ENCODE measurements at regions not wholly inside any gene's neighbourhood (a gene's known extent, or its start where the extent isn't known, plus 50 kb on each side); places are given as distances from the start of the nearest gene placed in this dataset.

GRCh38 chr4:107182347-107182746 is 146.2 kb upstream of the DKK2 start:
- no peak overlapping the region for H3K9ac ChIP-seq (ENCODE audit: low read depth, low read length)
- no peaks in the 10 kb centered on the region for H3K4me1 ChIP-seq (ENCODE audit: control insufficient read depth, insufficient read depth, low read length)
- no peak overlapping the region for H3K4me3 ChIP-seq (ENCODE audit: low read depth, low read length)
- no peaks in the 10 kb centered on the region for H3K27me3 ChIP-seq (ENCODE audit: control insufficient read depth, insufficient read depth, low read length)
- no peak overlapping the region for H3K27ac ChIP-seq (ENCODE audit: low read depth, low read length)
- no peaks in the 10 kb centered on the region for H3K9me3 ChIP-seq (ENCODE audit: control insufficient read depth, insufficient read depth, low read length)
- H3K36me3 ChIP-seq (ENCODE audit: control insufficient read depth, insufficient read depth, low read length) = no peaks in the 10 kb centered on the region

DNA sequence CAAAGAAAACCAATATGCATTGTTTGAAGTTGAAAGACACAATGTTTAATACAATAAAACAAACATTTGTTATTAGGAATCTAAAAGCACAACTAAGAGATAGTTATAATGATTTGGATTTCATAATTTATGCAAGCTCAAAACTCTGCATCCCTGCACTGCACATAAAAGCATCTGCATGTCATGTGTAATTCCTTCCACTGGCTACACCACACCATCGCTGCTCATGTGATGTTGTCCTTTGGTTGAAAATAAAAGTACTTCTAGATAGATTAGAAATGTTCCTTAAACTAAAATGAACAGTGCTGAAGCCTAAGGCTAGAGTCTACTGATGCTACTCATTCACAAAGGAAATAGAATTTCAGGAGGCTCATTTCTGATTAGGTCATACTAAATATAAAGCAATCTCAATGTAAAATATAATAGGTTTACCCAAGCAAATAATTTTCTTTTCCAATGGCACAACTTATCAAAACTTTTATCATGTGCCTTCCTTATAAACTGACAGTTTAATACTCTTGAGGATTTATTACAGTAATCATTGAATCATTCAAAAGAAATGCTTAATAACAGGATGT is 130.8 kb upstream of the DKK2 start:
- Histone ChIP-seq H3K27me3 (ENCODE audit: control insufficient read depth, insufficient read depth, low read length) (no peaks in the 10 kb centered on the region), H3K36me3 (ENCODE audit: control insufficient read depth, insufficient read depth, low read length) (no peaks in the 10 kb centered on the region), H3K9me3 (ENCODE audit: control insufficient read depth, insufficient read depth, low read length) (0 out of 2 replicates have a peak, but pooled peaks cover 5% of the 10 kb centered on the region), H3K4me1 (ENCODE audit: control insufficient read depth, insufficient read depth, low read length) (no peaks in the 10 kb centered on the region), H3K27ac (ENCODE audit: low read depth, low read length) (no peak overlapping the region), H3K9ac (ENCODE audit: low read depth, low read length) (no peak overlapping the region), H3K4me3 (ENCODE audit: low read depth, low read length) (no peak overlapping the region)

GRCh38 chr4:107166181-107166580 is 130.1 kb upstream of the DKK2 start:
- Histone ChIP-seq H3K4me1 (ENCODE audit: control insufficient read depth, insufficient read depth, low read length) (no peaks in the 10 kb centered on the region), H3K9me3 (ENCODE audit: control insufficient read depth, insufficient read depth, low read length) (0 out of 2 replicates have a peak, but pooled peaks cover 5% of the 10 kb centered on the region), H3K27me3 (ENCODE audit: control insufficient read depth, insufficient read depth, low read length) (no peaks in the 10 kb centered on the region), H3K36me3 (ENCODE audit: control insufficient read depth, insufficient read depth, low read length) (no peaks in the 10 kb centered on the region), H3K27ac (ENCODE audit: low read depth, low read length) (no peak overlapping the region), H3K4me3 (ENCODE audit: low read depth, low read length) (no peak overlapping the region), H3K9ac (ENCODE audit: low read depth, low read length) (no peak overlapping the region)

- Histone ChIP-seq H3K9ac (ENCODE audit: low read depth, low read length) (no peak overlapping the region), H3K4me3 (ENCODE audit: low read depth, low read length) (no peak overlapping the region), H3K27ac (ENCODE audit: low read depth, low read length) (no peak overlapping the region), H3K9me3 (ENCODE audit: control insufficient read depth, insufficient read depth, low read length) (0 out of 2 replicates have a peak, but pooled peaks cover 5% of the 10 kb centered on the region), H3K4me1 (ENCODE audit: control insufficient read depth, insufficient read depth, low read length) (no peaks in the 10 kb centered on the region), H3K36me3 (ENCODE audit: control insufficient read depth, insufficient read depth, low read length) (no peaks in the 10 kb centered on the region), H3K27me3 (ENCODE audit: control insufficient read depth, insufficient read depth, low read length) (no peaks in the 10 kb centered on the region)
Observed at GRCh38 chr4:107164962-107165475, 128.9 kb upstream of the DKK2 start.

DNA sequence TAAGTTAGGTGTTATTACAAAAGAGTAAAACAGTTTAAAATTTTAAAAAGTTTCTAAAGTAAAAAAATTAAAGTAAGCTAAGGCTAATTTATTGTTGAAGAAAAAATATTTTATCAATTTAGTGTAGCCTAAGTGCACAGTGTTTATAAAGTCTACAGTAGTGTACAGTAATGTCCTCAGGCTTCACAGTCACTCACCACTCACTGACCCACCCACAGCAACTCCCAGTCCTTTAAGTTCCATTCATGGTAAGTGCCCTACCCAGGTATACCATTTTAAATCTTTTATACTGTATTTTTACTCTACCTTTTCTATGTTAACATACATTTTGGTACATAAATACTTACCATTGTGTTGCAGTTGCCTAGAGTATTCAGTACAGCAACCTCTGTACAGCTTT is 120.3 kb upstream of the DKK2 start:
- Histone ChIP-seq H3K27me3 (ENCODE audit: control insufficient read depth, insufficient read depth, low read length) (no peaks in the 10 kb centered on the region), H3K9me3 (ENCODE audit: control insufficient read depth, insufficient read depth, low read length) (no peaks in the 10 kb centered on the region), H3K36me3 (ENCODE audit: control insufficient read depth, insufficient read depth, low read length) (no peaks in the 10 kb centered on the region), H3K4me3 (ENCODE audit: low read depth, low read length) (no peak overlapping the region), H3K9ac (ENCODE audit: low read depth, low read length) (no peak overlapping the region), H3K27ac (ENCODE audit: low read depth, low read length) (no peak overlapping the region), H3K4me1 (ENCODE audit: control insufficient read depth, insufficient read depth, low read length) (no peaks in the 10 kb centered on the region)

DNA sequence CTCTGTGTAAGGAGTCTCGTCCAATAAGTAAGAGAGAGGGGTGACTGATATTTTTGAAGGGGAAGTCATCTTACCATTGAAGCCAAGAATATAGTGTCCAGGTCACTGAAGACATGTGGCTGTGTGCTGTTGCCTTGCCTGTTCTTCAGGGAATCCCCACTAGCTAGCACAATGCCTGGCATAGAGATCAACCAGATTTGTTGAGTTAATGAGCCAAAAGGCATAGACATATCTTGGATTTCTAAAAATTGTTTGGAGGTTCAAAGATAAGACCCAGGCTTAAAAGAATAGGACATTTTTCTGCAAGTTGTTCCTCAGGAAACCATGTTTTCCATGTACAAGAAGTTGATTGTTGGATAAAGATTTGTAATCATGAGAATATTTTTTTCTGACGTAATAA is 119.3 kb upstream of the DKK2 start:
- H3K36me3 ChIP-seq (ENCODE audit: control insufficient read depth, insufficient read depth, low read length) = no peaks in the 10 kb centered on the region
- no peak overlapping the region for H3K27ac ChIP-seq (ENCODE audit: low read depth, low read length)
- no peak overlapping the region for H3K4me3 ChIP-seq (ENCODE audit: low read depth, low read length)
- H3K9me3 ChIP-seq (ENCODE audit: control insufficient read depth, insufficient read depth, low read length) = no peaks in the 10 kb centered on the region
- H3K4me1 ChIP-seq (ENCODE audit: control insufficient read depth, insufficient read depth, low read length) = no peaks in the 10 kb centered on the region
- H3K27me3 ChIP-seq (ENCODE audit: control insufficient read depth, insufficient read depth, low read length) = no peaks in the 10 kb centered on the region
- H3K9ac ChIP-seq (ENCODE audit: low read depth, low read length) = no peak overlapping the region

- no peak overlapping the region for H3K4me3 ChIP-seq (ENCODE audit: low read depth, low read length)
- no peaks in the 10 kb centered on the region for H3K9me3 ChIP-seq (ENCODE audit: control insufficient read depth, insufficient read depth, low read length)
- H3K36me3 ChIP-seq (ENCODE audit: control insufficient read depth, insufficient read depth, low read length) = no peaks in the 10 kb centered on the region
- H3K4me1 ChIP-seq (ENCODE audit: control insufficient read depth, insufficient read depth, low read length) = no peaks in the 10 kb centered on the region
- no peak overlapping the region for H3K9ac ChIP-seq (ENCODE audit: low read depth, low read length)
- H3K27me3 ChIP-seq (ENCODE audit: control insufficient read depth, insufficient read depth, low read length) = no peaks in the 10 kb centered on the region
- no peak overlapping the region for H3K27ac ChIP-seq (ENCODE audit: low read depth, low read length)
Observed at GRCh38 chr4:107153956-107154355, 117.8 kb upstream of the DKK2 start.

GRCh38 chr4:107153228-107153627 is 117.1 kb upstream of the DKK2 start:
- Histone ChIP-seq H3K9ac (ENCODE audit: low read depth, low read length) (no peak overlapping the region), H3K4me3 (ENCODE audit: low read depth, low read length) (no peak overlapping the region), H3K9me3 (ENCODE audit: control insufficient read depth, insufficient read depth, low read length) (no peaks in the 10 kb centered on the region), H3K4me1 (ENCODE audit: control insufficient read depth, insufficient read depth, low read length) (no peaks in the 10 kb centered on the region), H3K27me3 (ENCODE audit: control insufficient read depth, insufficient read depth, low read length) (no peaks in the 10 kb centered on the region), H3K36me3 (ENCODE audit: control insufficient read depth, insufficient read depth, low read length) (no peaks in the 10 kb centered on the region), H3K27ac (ENCODE audit: low read depth, low read length) (peak overlapping the region; percentile 42)

DNA sequence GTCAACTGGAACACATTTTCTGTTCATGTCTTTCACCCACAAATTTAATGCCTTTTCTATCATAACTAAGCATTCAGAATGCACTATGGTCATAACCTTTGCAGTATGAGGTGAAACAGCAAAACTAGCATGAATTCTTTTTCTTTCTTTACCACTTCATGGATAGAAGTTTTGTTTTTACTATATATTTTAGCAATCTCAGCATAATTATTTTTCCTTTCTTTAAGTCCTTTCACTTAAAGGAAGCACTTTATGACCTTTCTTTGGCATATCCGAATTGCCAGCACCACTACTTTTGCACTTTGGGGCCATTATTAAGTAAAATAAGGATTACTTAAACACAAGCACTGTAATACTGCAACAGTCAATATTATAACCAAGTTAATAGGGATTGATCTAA is 115.1 kb upstream of the DKK2 start:
- Histone ChIP-seq H3K27ac (ENCODE audit: low read depth, low read length) (no peak overlapping the region), H3K4me1 (ENCODE audit: control insufficient read depth, insufficient read depth, low read length) (no peaks in the 10 kb centered on the region), H3K36me3 (ENCODE audit: control insufficient read depth, insufficient read depth, low read length) (no peaks in the 10 kb centered on the region)

GRCh38 chr4:107148904-107149303 is 112.8 kb upstream of the DKK2 start:
- Histone ChIP-seq H3K4me3 (ENCODE audit: low read depth, low read length) (no peak overlapping the region), H3K27ac (ENCODE audit: low read depth, low read length) (no peak overlapping the region), H3K4me1 (ENCODE audit: control insufficient read depth, insufficient read depth, low read length) (no peaks in the 10 kb centered on the region), H3K27me3 (ENCODE audit: control insufficient read depth, insufficient read depth, low read length) (no peaks in the 10 kb centered on the region), H3K9me3 (ENCODE audit: control insufficient read depth, insufficient read depth, low read length) (no peaks in the 10 kb centered on the region), H3K36me3 (ENCODE audit: control insufficient read depth, insufficient read depth, low read length) (no peaks in the 10 kb centered on the region), H3K9ac (ENCODE audit: low read depth, low read length) (no peak overlapping the region)

More for the DNA sequence above, 115.1 kb upstream of the DKK2 start:
- no peak overlapping the region for H3K9ac ChIP-seq (ENCODE audit: low read depth, low read length)
- no peak overlapping the region for H3K4me3 ChIP-seq (ENCODE audit: low read depth, low read length)
- no peaks in the 10 kb centered on the region for H3K27me3 ChIP-seq (ENCODE audit: control insufficient read depth, insufficient read depth, low read length)
- no peaks in the 10 kb centered on the region for H3K9me3 ChIP-seq (ENCODE audit: control insufficient read depth, insufficient read depth, low read length)

DNA sequence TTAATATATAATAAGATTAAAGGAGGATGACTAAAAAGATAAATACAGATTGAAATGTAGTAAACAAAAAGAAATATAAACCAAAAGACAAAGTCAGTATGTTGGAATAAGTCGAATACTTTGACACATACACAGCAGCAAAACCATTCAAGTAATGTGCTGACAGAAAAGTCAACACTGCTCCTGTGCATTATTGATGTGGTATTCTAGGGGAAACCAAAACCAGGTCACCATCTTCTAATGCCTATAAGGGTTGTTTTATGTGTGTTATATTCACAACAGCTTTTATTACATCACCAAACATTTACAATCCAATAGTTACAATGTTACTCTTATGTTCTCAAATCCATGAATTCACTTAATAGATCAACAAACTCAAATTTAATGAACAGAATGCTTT is 111.8 kb upstream of the DKK2 start:
- H3K4me3 ChIP-seq (ENCODE audit: low read depth, low read length) = no peak overlapping the region
- no peaks in the 10 kb centered on the region for H3K4me1 ChIP-seq (ENCODE audit: control insufficient read depth, insufficient read depth, low read length)
- H3K27me3 ChIP-seq (ENCODE audit: control insufficient read depth, insufficient read depth, low read length) = no peaks in the 10 kb centered on the region
- H3K9ac ChIP-seq (ENCODE audit: low read depth, low read length) = no peak overlapping the region
- no peaks in the 10 kb centered on the region for H3K9me3 ChIP-seq (ENCODE audit: control insufficient read depth, insufficient read depth, low read length)
- no peaks in the 10 kb centered on the region for H3K36me3 ChIP-seq (ENCODE audit: control insufficient read depth, insufficient read depth, low read length)
- no peak overlapping the region for H3K27ac ChIP-seq (ENCODE audit: low read depth, low read length)

Data from HUES48 (cell line).